Prostate gland (tissue), 2 donors: ENCODE measurements at regions not wholly inside any gene's neighbourhood (a gene's known extent, or its start where the extent isn't known, plus 50 kb on each side); places are given as distances from the start of the nearest gene placed in this dataset.

Experiments used
- DNase-seq: peaks from one replicate; pipeline ENCODE4 v3.0.0-alpha.2; 2019; ENCODE audit warnings: low spot score
- H3K27ac ChIP-seq, 2 donors: fragments of 200-600 bp; sonication (generic); 2 replicates each; pipeline ENCODE4 v1.5.1; 2017 to 2019
- H3K27me3 ChIP-seq: fragments of 200-600 bp; sonication (generic); replicated peaks from 2 replicates; pipeline ENCODE4 v1.5.1; 2019; ENCODE audit not compliant: insufficient read depth
- H3K36me3 ChIP-seq, 2 donors: fragments of 200-600 bp; sonication (generic); 1 replicate in 1 of 2; 2 replicates in 1 of 2; pipeline versions ENCODE4 v1.5.1 to v1.8.1; 2017 to 2019
- H3K4me1 ChIP-seq: fragments of 200-600 bp; sonication (generic); replicated peaks from 2 replicates; pipeline ENCODE4 v1.5.1; 2019
- H3K4me3 ChIP-seq, 2 donors: fragments of 200-600 bp; sonication (generic); 2 replicates each; pipeline ENCODE4 v1.5.1; 2017 to 2019
- H3K9me3 ChIP-seq: fragments of 200-600 bp; sonication (generic); 2 replicates; pipeline ENCODE4 v1.5.1; 2017
- POLR2A ChIP-seq: fragments of 450-650 bp; IDR thresholded peaks from one replicate; pipeline ENCODE4 v1.6.1; 2016; ENCODE audit warnings: antibody characterized with exemption, mild to moderate bottlenecking
- POLR2AphosphoS5 ChIP-seq: sonication (generic); formaldehyde crosslinking; IDR thresholded peaks from one replicate; pipeline ENCODE4 v1.6.1; 2017; ENCODE audit warnings: antibody characterized with exemption
- WGBS: methylation state at CpG from one replicate; pipeline ENCODE4 v1.1.5; 2018; 5-methylcytosine and 5-hydroxymethylcytosine counted together
- intact Hi-C: fragments of 100-400 bp; cut with DNase I; formaldehyde crosslinking; loops from one replicate; pipeline ENCODE4 v1.14.2; 2022
- TF ChIP-seq, protein P1 (sequence below), 4 experiments: fragments of 200-600 bp in 2 of 4; fragments of 450-650 bp in 2 of 4; sonication (generic) in 2 of 4; IDR thresholded peaks; 1 replicate in 3 of 4; 2 replicates in 1 of 4; pipeline ENCODE4 v1.5.1; 2016 to 2019; ENCODE audit warnings: antibody characterized with exemption in 4 of 4, mild to moderate bottlenecking in 2 of 4, moderate library complexity in 2 of 4

- TF ChIP-seq POLR2A = no peak
- no peaks in the 10 kb centered on the region for H3K4me1 ChIP-seq
- intact Hi-C loops = no loop called here
- H3K9me3 ChIP-seq = no peaks in the 10 kb centered on the region
- H3K27me3 ChIP-seq = no peaks in the 10 kb centered on the region
- H3K36me3 ChIP-seq = no peaks in the 10 kb centered on the region
- H3K4me3 ChIP-seq = no peak overlapping the region
- 96% methylated on average over 10 of the region's 10 CpGs for WGBS
- DNase-seq = no peak
- H3K27ac ChIP-seq = no peak overlapping the region
These were observed 56.0 kb upstream of the FNDC1 start for GRCh38 chr6:159113223-159113622.

GRCh38 chr6:159112714-159113113 is 56.5 kb upstream of the FNDC1 start:
- intact Hi-C loops = no loop called here
- Histone ChIP-seq H3K4me3 (no peak overlapping the region), H3K9me3 (no peaks in the 10 kb centered on the region), H3K4me1 (no peaks in the 10 kb centered on the region), H3K36me3 (no peaks in the 10 kb centered on the region), H3K27me3 (no peaks in the 10 kb centered on the region), H3K27ac (no peak overlapping the region)
- no peak for DNase-seq
- TF ChIP-seq, protein P1, sequence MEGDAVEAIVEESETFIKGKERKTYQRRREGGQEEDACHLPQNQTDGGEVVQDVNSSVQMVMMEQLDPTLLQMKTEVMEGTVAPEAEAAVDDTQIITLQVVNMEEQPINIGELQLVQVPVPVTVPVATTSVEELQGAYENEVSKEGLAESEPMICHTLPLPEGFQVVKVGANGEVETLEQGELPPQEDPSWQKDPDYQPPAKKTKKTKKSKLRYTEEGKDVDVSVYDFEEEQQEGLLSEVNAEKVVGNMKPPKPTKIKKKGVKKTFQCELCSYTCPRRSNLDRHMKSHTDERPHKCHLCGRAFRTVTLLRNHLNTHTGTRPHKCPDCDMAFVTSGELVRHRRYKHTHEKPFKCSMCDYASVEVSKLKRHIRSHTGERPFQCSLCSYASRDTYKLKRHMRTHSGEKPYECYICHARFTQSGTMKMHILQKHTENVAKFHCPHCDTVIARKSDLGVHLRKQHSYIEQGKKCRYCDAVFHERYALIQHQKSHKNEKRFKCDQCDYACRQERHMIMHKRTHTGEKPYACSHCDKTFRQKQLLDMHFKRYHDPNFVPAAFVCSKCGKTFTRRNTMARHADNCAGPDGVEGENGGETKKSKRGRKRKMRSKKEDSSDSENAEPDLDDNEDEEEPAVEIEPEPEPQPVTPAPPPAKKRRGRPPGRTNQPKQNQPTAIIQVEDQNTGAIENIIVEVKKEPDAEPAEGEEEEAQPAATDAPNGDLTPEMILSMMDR (IDR thresholded peaks at IDR 0.05) = no peak
- TF ChIP-seq POLR2AphosphoS5 (no peak), POLR2A (no peak)
- 90% methylated on average over 9 of the region's 9 CpGs for WGBS

GRCh38 chr6:159110748-159111147 is 58.5 kb upstream of the FNDC1 start:
- DNase-seq = no peak
- Histone ChIP-seq H3K27ac (no peak overlapping the region), H3K27me3 (no peaks in the 10 kb centered on the region), H3K9me3 (no peaks in the 10 kb centered on the region), H3K4me1 (no peaks in the 10 kb centered on the region), H3K36me3 (no peaks in the 10 kb centered on the region), H3K4me3 (no peak overlapping the region)
- intact Hi-C loops = no loop called here
- TF ChIP-seq POLR2AphosphoS5 (no peak), POLR2A (no peak)
- TF ChIP-seq, protein P1 (IDR thresholded peaks at IDR 0.05) = no peak

DNA sequence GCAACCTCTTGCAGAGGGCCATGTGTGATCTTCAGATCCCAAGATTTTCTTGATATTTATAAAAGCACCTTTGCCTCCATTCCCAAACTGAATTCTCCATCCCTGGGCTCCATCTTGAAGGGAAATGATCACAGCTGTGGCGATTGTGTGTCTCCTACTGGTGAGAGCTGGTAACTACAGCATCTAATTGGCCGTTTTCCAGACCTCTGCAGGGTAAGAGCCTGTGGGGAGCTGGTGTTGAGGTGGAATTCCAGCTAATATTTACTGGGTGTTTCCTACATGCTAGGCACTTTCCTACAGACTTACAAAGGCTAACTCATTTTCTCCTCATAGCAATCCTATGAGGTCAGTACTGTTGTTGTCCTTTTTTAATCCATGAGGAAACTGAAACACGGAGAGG is 59.2 kb upstream of the FNDC1 start:
- H3K4me1 ChIP-seq = no peaks in the 10 kb centered on the region
- H3K36me3 ChIP-seq = no peaks in the 10 kb centered on the region
- no peaks in the 10 kb centered on the region for H3K27me3 ChIP-seq
- no peak overlapping the region for H3K27ac ChIP-seq
- WGBS = 41% methylated on average over 3 of the region's 3 CpGs
- DNase-seq = no peak
- TF ChIP-seq, protein P1 (IDR thresholded peaks at IDR 0.05) = peak in 2 of 4 experiments; percentile 23 to 26
- TF ChIP-seq POLR2AphosphoS5 = no peak
- no peak overlapping the region for H3K4me3 ChIP-seq
- intact Hi-C loops = no loop called here
- no peaks in the 10 kb centered on the region for H3K9me3 ChIP-seq

DNA sequence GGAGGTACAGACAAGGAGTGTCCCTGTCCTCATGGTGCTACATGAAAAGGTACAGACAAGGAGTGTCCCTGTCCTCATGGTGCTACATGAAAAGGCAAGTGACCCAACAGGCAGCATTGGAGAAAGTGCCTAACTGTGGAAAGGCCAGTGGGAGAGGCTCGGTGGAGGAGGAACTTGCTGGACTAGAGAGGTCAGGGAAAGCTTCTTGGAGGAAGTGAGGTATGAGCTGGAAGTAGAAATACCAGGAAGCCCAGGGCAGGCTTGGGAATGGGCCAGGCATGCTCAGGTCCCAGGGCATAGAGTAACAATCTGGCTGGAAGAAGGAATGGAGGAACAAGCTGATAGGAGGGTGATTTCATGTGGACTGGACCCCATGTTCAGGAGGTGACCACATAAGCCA is 59.8 kb upstream of the FNDC1 start:
- Histone ChIP-seq H3K4me1 (no peaks in the 10 kb centered on the region), H3K9me3 (no peaks in the 10 kb centered on the region), H3K27ac (no peak overlapping the region), H3K27me3 (no peaks in the 10 kb centered on the region), H3K36me3 (no peaks in the 10 kb centered on the region), H3K4me3 (no peak overlapping the region)
- 65% methylated on average over 1 of the region's 1 CpG for WGBS
- intact Hi-C loops = loop anchor here (10.0 kb wide), 2 partner anchors 105 to 405 kb away; partner anchors contain the start of gene RSPH3
- no peak for DNase-seq
- no peak for TF ChIP-seq POLR2A
- TF ChIP-seq, protein P1 (IDR thresholded peaks at IDR 0.05) = no peak
- TF ChIP-seq POLR2AphosphoS5 = no peak
